HFFc6 (cell line): ENCODE measurements at regions not wholly inside any gene's neighbourhood (a gene's known extent, or its start where the extent isn't known, plus 50 kb on each side); places are given as distances from the start of the nearest gene placed in this dataset.

Source experiments
- DNase-seq: peaks from one replicate; pipeline ENCODE4 v3.0.0-alpha.2; 2018
- H3K27ac Mint-ChIP-seq: 2 replicates; pipeline ENCODE4 v1.8.0; 2020; ENCODE audit warnings: mild to moderate bottlenecking, mixed read lengths
- H3K27me3 Mint-ChIP-seq: 2 replicates; pipeline ENCODE4 v1.8.0; 2021; ENCODE audit warnings: mild to moderate bottlenecking, moderate library complexity, mixed read lengths; ENCODE audit not compliant: insufficient read depth
- H3K36me3 Mint-ChIP-seq: 2 replicates; pipeline ENCODE4 v1.8.0; 2021; ENCODE audit warnings: low read depth, mixed read lengths
- H3K4me1 Mint-ChIP-seq: 2 replicates; pipeline ENCODE4 v1.8.0; 2020; ENCODE audit warnings: low read depth, mixed read lengths
- H3K4me3 Mint-ChIP-seq: 2 replicates; pipeline ENCODE4 v1.8.0; 2020; ENCODE audit warnings: mild to moderate bottlenecking, moderate library complexity, mixed read lengths
- H3K9me3 Mint-ChIP-seq: 2 replicates; pipeline ENCODE4 v1.8.0; 2020; ENCODE audit warnings: mild to moderate bottlenecking, mixed read lengths
- CTCF ChIP-seq: fragments of 200-600 bp; sonication (generic); IDR thresholded peaks from 2 replicates; pipeline ENCODE4 v1.5.0; 2021; ENCODE audit warnings: antibody characterized with exemption, mild to moderate bottlenecking

GRCh38 chr14:99322731-99323599 lies 51.0 kb upstream of the BCL11B start:
- peaks cover 22% of the 10 kb centered on the region for H3K27me3 Mint-ChIP-seq
- DNase-seq = no peak
- no peaks in the 10 kb centered on the region; the same call in 1 of the 2 replicates for H3K4me1 Mint-ChIP-seq
- H3K4me3 Mint-ChIP-seq = no peak overlapping the region
- no peaks in the 10 kb centered on the region for H3K36me3 Mint-ChIP-seq
- H3K9me3 Mint-ChIP-seq = no peaks in the 10 kb centered on the region
- no peak overlapping the region for H3K27ac Mint-ChIP-seq
- no peak for TF ChIP-seq CTCF

GRCh38 chr14:99321955-99322730 lies 50.1 kb upstream of the BCL11B start:
- no peaks in the 10 kb centered on the region for H3K36me3 Mint-ChIP-seq
- no peaks in the 10 kb centered on the region for H3K9me3 Mint-ChIP-seq
- H3K4me1 Mint-ChIP-seq = no peaks in the 10 kb centered on the region
- DNase-seq = no peak
- no peak overlapping the region for H3K4me3 Mint-ChIP-seq
- peaks cover 26% of the 10 kb centered on the region for H3K27me3 Mint-ChIP-seq
- H3K27ac Mint-ChIP-seq = no peak overlapping the region
- no peak for TF ChIP-seq CTCF
